IPS-15b (cell line): ENCODE measurements at regions not wholly inside any gene's neighbourhood (a gene's known extent, or its start where the extent isn't known, plus 50 kb on each side); places are given as distances from the start of the nearest gene placed in this dataset.
"Not testable (repeated sequence)": the region's sequence is repeated elsewhere in the genome, so short reads cannot be mapped to it uniquely, and the experiment has no call there.

ENCODE experiments used
- H3K27me3 ChIP-seq: one replicate; pipeline ENCODE4 v1.6.1; 2013; ENCODE audit warnings: low read length; ENCODE audit not compliant: control insufficient read depth, insufficient read depth
- H3K36me3 ChIP-seq: one replicate; pipeline ENCODE4 v1.6.1; 2013; ENCODE audit warnings: low read length; ENCODE audit not compliant: control insufficient read depth, insufficient read depth
- H3K4me1 ChIP-seq: one replicate; pipeline ENCODE4 v1.6.1; 2013; ENCODE audit warnings: mild to moderate bottlenecking, low read length; ENCODE audit not compliant: control insufficient read depth, insufficient read depth
- H3K4me3 ChIP-seq: one replicate; pipeline ENCODE4 v1.5.1; 2013; ENCODE audit warnings: low read depth, low read length
- H3K9ac ChIP-seq: one replicate; pipeline ENCODE4 v1.6.1; 2013; ENCODE audit warnings: low read depth, mild to moderate bottlenecking, low read length
- H3K9me3 ChIP-seq: one replicate; pipeline ENCODE4 v1.6.1; 2013; ENCODE audit warnings: mild to moderate bottlenecking, low read length; ENCODE audit not compliant: control insufficient read depth, insufficient read depth

DNA sequence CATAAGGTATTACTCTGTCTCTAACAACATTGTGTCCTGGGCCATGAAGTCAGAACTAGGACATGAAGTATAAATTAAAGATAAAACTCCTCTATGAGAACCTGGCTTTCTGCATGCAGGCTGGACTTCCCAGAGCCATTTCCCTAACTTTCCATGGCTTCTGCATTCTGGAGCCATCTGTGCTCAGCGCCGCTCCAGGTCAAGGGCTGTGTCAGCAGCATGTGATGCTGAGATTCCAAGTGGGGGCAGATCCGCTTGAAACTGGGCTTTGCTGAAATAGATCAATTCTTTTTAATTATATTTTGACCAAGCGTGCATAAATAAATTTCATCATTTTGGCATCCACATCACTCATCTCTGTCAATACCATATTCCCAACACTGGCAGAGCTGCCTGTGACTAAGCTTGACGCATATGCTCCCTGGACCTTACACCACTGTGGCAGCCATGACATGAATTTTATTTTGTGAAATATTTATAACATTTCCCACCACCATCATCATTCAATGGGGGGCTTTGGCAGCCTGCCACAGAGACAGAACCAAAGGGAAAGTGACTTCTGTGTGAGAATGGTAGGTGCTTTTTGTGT lies 110.4 kb upstream of the KCNK1 start:
- H3K36me3 ChIP-seq, result no peaks in the 10 kb centered on the region
- no peaks in the 10 kb centered on the region for H3K9me3 ChIP-seq
- H3K4me1 ChIP-seq, result no peaks in the 10 kb centered on the region
- H3K4me3 ChIP-seq, result no peak overlapping the region
- no peak overlapping the region for H3K9ac ChIP-seq
- no peaks in the 10 kb centered on the region for H3K27me3 ChIP-seq

GRCh38 chr1:233505130-233505529 lies 108.8 kb upstream of the KCNK1 start:
- Histone ChIP-seq H3K9me3 (no peaks in the 10 kb centered on the region), H3K4me3 (no peak overlapping the region), H3K9ac (no peak overlapping the region), H3K36me3 (no peaks in the 10 kb centered on the region), H3K27me3 (no peaks in the 10 kb centered on the region), H3K4me1 (no peaks in the 10 kb centered on the region)

- H3K27me3 ChIP-seq, H3K4me3 ChIP-seq, H3K4me1 ChIP-seq, H3K9ac ChIP-seq, H3K9me3 ChIP-seq, H3K36me3 ChIP-seq: not testable (repeated sequence)
These were observed 108.0 kb upstream of the KCNK1 start for GRCh38 chr1:233505889-233506288.

GRCh38 chr1:233509526-233509925 lies 104.4 kb upstream of the KCNK1 start:
- no peak overlapping the region for H3K4me3 ChIP-seq
- H3K4me1 ChIP-seq, result no peaks in the 10 kb centered on the region
- H3K9me3 ChIP-seq, result no peaks in the 10 kb centered on the region
- no peaks in the 10 kb centered on the region for H3K36me3 ChIP-seq
- H3K27me3 ChIP-seq, result no peaks in the 10 kb centered on the region
- no peak overlapping the region for H3K9ac ChIP-seq

DNA sequence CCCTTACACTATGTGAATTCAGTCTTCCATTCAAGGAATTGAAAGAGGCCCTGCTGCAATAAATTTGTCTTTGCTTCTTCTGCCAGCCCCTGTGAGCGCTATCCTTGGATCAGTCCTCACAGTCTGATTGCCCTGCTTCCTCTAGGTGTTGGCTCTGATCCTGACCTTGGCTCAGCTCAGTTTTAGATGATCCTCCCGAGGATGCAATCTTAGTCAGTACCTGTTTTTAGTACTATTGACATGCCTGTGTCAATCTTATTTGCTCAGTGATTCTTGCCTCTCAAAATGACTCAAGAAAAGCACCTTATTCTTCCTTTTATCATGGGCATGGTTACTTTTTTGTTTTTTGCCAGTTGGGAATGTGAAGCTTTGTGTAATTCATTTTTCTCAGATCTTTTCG lies 101.4 kb upstream of the KCNK1 start:
- H3K9ac ChIP-seq, result no peak overlapping the region
- H3K4me3 ChIP-seq, result no peak overlapping the region
- H3K4me1 ChIP-seq, result no peaks in the 10 kb centered on the region
- no peaks in the 10 kb centered on the region for H3K9me3 ChIP-seq
- no peaks in the 10 kb centered on the region for H3K27me3 ChIP-seq
- no peaks in the 10 kb centered on the region for H3K36me3 ChIP-seq

GRCh38 chr1:233513431-233513830 lies 100.5 kb upstream of the KCNK1 start:
- Histone ChIP-seq H3K27me3 (no peaks in the 10 kb centered on the region), H3K9ac (no peak overlapping the region), H3K4me3 (no peak overlapping the region), H3K4me1 (no peaks in the 10 kb centered on the region), H3K9me3 (no peaks in the 10 kb centered on the region), H3K36me3 (no peaks in the 10 kb centered on the region)

DNA sequence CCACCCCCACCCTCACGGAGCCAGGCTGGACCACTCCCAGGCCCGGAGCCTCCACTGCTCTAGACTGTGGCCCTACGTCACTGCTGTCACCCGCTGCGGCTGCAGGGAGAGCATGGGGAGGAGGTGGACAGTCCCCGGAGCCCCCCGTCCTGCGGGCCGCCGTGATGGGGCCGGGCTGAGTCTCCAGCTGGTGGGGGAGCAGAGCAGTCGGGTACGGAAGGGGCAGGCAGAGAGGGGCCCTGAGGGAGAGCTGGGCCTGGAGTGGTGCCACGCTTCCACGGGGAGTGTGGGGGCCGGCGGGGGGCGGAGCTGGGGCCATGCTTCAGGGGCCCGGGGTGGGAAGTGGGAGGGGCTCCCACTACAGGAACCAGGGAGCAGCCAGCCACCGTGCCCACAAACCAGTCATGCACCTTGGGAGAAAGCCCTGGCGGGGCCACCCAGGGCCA lies 98.9 kb upstream of the KCNK1 start:
- Histone ChIP-seq H3K9me3 (no peaks in the 10 kb centered on the region), H3K4me1 (no peaks in the 10 kb centered on the region), H3K27me3 (no peaks in the 10 kb centered on the region), H3K4me3 (no peak overlapping the region), H3K36me3 (no peaks in the 10 kb centered on the region), H3K9ac (no peak overlapping the region)

DNA sequence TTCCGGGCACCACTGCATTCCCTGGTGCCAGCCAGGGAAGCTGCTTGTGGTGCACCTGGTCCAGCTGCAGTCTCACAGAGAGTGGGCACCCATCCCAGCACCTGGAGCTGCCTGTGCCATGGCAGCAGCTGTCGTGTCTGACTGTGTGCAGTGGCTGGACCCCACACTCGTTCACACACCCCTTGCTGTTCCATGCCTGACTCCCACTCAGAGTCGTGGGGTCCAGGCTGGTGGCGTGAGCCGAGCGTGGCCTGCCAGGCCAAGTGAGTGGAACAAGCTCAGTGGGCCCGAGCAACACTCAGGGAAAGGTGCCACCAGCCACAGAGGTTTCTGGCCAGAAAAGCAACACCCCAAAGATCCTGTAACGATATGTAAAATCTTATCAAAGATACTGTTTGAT lies 97.2 kb upstream of the KCNK1 start:
- Histone ChIP-seq H3K9me3 (no peaks in the 10 kb centered on the region), H3K36me3 (no peaks in the 10 kb centered on the region), H3K4me3 (no peak overlapping the region), H3K27me3 (no peaks in the 10 kb centered on the region), H3K9ac (no peak overlapping the region), H3K4me1 (no peaks in the 10 kb centered on the region)

GRCh38 chr1:233518344-233518743 lies 95.6 kb upstream of the KCNK1 start:
- Histone ChIP-seq H3K9me3 (no peaks in the 10 kb centered on the region), H3K4me3 (no peak overlapping the region), H3K9ac (no peak overlapping the region), H3K36me3 (no peaks in the 10 kb centered on the region), H3K27me3 (no peaks in the 10 kb centered on the region), H3K4me1 (peaks cover 5% of the 10 kb centered on the region)

DNA sequence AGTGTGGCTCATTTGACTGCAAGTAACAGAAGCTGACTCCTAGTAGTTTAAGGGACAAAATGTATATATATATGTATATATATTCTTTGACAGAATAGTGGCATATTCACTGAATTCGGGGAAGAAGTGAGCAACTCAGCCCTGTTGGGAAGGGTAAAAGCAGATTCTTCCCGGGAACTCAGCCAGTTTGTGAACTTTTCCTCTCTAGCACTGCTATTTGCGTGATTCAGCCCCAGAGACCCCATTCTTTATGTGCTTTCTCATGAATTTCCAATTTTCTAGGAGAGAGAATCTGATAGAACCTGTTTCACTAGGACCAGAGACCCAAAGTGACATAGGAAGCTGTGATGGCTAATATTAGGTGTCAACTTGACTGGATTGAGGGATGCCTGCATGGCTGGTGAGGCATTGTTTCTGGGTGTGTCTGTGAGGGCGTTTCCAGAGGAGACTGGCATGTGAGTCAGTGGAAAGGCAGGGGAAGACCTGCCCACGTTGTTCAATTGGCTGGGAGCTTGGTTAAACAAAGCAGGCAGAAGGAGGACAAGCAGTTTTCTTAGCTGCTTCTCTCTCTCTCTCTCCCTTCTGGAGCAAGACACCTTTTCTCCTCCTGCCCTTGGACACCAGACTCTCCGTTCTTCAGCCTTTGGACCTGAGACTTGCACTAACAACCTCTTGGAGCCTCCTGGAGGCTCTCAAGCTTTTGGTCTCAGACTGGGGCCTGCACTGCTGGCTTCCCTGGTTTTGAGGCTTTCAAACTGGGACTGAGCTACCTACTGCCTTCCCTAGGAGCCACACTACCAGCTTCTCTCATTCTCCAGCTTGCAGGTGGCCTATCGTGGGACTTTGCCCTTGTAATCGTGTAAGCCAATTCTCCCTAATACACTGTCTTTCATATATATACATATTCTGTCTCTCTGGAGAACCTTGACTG lies 93.4 kb upstream of the KCNK1 start:
- Histone ChIP-seq H3K9me3 (no peaks in the 10 kb centered on the region), H3K4me1 (peaks cover 5% of the 10 kb centered on the region), H3K4me3 (no peak overlapping the region), H3K36me3 (no peaks in the 10 kb centered on the region), H3K27me3 (no peaks in the 10 kb centered on the region), H3K9ac (no peak overlapping the region)

DNA sequence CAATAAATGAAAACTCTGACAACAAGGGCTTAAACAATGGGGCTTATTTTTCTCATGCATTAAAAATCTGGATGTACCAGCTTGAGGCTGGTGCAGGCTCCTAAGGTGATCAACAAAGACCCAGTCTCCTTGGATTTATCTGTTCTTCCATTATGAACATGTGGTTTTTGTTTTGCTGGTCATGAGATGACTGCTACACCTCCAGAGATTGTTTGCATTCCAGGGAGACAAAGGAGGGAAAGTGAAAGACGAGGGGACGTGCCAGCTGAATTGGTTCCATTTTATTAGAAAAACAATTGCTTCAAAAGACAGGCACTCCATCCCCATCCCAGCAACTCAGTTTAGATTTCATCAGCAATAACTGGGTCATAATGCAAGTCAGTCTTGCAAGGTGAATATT lies 90.9 kb upstream of the KCNK1 start:
- no peaks in the 10 kb centered on the region for H3K36me3 ChIP-seq
- peaks cover 8% of the 10 kb centered on the region for H3K4me1 ChIP-seq
- no peaks in the 10 kb centered on the region for H3K27me3 ChIP-seq
- H3K9me3 ChIP-seq, result no peaks in the 10 kb centered on the region
- H3K4me3 ChIP-seq, result no peak overlapping the region
- no peak overlapping the region for H3K9ac ChIP-seq

DNA sequence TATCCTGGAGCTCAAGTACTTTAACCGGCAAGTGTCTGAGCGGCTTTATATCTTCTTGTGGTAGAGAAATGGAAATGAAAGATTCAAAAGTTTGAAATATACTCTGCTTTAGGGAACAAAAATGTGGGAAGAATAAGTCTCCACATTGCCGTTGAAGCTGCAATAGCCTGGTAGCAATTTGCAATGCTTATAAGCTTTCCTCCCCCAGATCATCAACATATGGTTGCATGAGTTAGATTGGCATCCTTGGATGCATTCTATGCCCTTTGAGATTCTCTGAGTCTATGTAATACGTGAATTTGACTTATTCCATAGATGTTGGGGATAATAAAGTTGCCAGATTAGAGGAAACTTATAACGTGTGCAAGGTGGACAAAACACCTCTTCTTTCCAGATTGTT lies 86.1 kb upstream of the KCNK1 start:
- peaks cover 8% of the 10 kb centered on the region for H3K4me1 ChIP-seq
- no peaks in the 10 kb centered on the region for H3K27me3 ChIP-seq
- H3K9me3 ChIP-seq, result no peaks in the 10 kb centered on the region

More for the DNA sequence above, 86.1 kb upstream of the KCNK1 start:
- Histone ChIP-seq H3K4me3 (no peak overlapping the region), H3K36me3 (no peaks in the 10 kb centered on the region), H3K9ac (no peak overlapping the region)
